Neural progenitor cell (in vitro differentiated cells): ENCODE measurements at regions not wholly inside any gene's neighbourhood (a gene's known extent, or its start where the extent isn't known, plus 50 kb on each side); places are given as distances from the start of the nearest gene placed in this dataset.

Experiments
- DNase-seq: peaks from one replicate; pipeline ENCODE4 v3.0.0-alpha.2; 2016; ENCODE audit warnings: low spot score
- H2AFZ ChIP-seq: fragments of 200-600 bp; sonication (generic); replicated peaks from 2 replicates; pipeline ENCODE4 v1.6.1; 2016; ENCODE audit warnings: antibody characterized with exemption
- H3F3A ChIP-seq: fragments of 200-600 bp; sonication (generic); 2 replicates; pipeline ENCODE4 v1.6.1; 2016; ENCODE audit warnings: antibody characterized with exemption, low read depth
- H3K27ac ChIP-seq: fragments of 200-600 bp; sonication (generic); 2 replicates; pipeline ENCODE4 v1.5.1; 2016; ENCODE audit warnings: mild to moderate bottlenecking
- H3K27me3 ChIP-seq: fragments of 200-600 bp; sonication (generic); 2 replicates; pipeline ENCODE4 v1.6.1; 2016; ENCODE audit warnings: mild to moderate bottlenecking, moderate library complexity
- H3K36me3 ChIP-seq: fragments of 200-600 bp; sonication (generic); 2 replicates; pipeline ENCODE4 v1.5.1; 2016
- H3K4me1 ChIP-seq: fragments of 200-600 bp; sonication (generic); 2 replicates; pipeline ENCODE4 v1.6.1; 2016; ENCODE audit warnings: mixed run types
- H3K4me2 ChIP-seq: fragments of 200-600 bp; sonication (generic); 2 replicates; pipeline ENCODE4 v1.6.1; 2016
- H3K4me3 ChIP-seq: fragments of 200-600 bp; sonication (generic); 2 replicates; pipeline ENCODE4 v1.5.1; 2016
- H3K79me2 ChIP-seq: fragments of 200-600 bp; sonication (generic); 2 replicates; pipeline ENCODE4 v1.6.1; 2016; ENCODE audit warnings: low read depth
- H3K9ac ChIP-seq: fragments of 200-600 bp; sonication (generic); 2 replicates; pipeline ENCODE4 v1.6.1; 2016
- H3K9me3 ChIP-seq: fragments of 200-600 bp; sonication (generic); 2 replicates; pipeline ENCODE4 v1.5.1; 2016; ENCODE audit warnings: low read depth
- H4K20me1 ChIP-seq: fragments of 200-600 bp; sonication (generic); 2 replicates; pipeline ENCODE4 v1.6.1; 2016; ENCODE audit warnings: low read depth
- H3K27ac Mint-ChIP-seq: 3 replicates; pipeline ENCODE4 v1.8.0; 2021; ENCODE audit warnings: mixed read lengths
- H3K27me3 Mint-ChIP-seq: 2 replicates; pipeline ENCODE4 v1.8.0; 2022; ENCODE audit warnings: low read depth, mild to moderate bottlenecking, inconsistent platforms, moderate library complexity, mixed read lengths; ENCODE audit not compliant: insufficient read depth
- H3K36me3 Mint-ChIP-seq: 3 replicates; pipeline ENCODE4 v1.8.0; 2021; ENCODE audit warnings: mixed read lengths
- H3K4me1 Mint-ChIP-seq: 3 replicates; pipeline ENCODE4 v1.8.0; 2021; ENCODE audit warnings: mixed read lengths
- H3K4me3 Mint-ChIP-seq: 3 replicates; pipeline ENCODE4 v1.8.0; 2021; ENCODE audit warnings: mild to moderate bottlenecking, moderate library complexity, mixed read lengths
- H3K9me3 Mint-ChIP-seq: 3 replicates; pipeline ENCODE4 v1.8.0; 2020; ENCODE audit warnings: mixed read lengths
- CTCF ChIP-seq: fragments of 200-600 bp; sonication (generic); IDR thresholded peaks from 2 replicates; pipeline ENCODE4 v1.5.1; 2017; ENCODE audit warnings: antibody characterized with exemption, mild to moderate bottlenecking
- EZH2 ChIP-seq: fragments of 200-600 bp; sonication (generic); IDR thresholded peaks from 2 replicates; pipeline ENCODE4 v1.6.1; 2017; ENCODE audit warnings: antibody characterized with exemption, mild to moderate bottlenecking, moderate library complexity
- EZH2phosphoT487 ChIP-seq: fragments of 200-600 bp; sonication (generic); IDR thresholded peaks from 2 replicates; pipeline ENCODE4 v1.6.1; 2017; ENCODE audit warnings: antibody characterized with exemption

- H3K9me3 ChIP-seq: no peaks in the 10 kb centered on the region
- no peak overlapping the region for H3K4me2 ChIP-seq
- Mint-ChIP-seq H3K27me3 (no peaks in the 10 kb centered on the region), H3K4me3 (no peak overlapping the region), H3K27ac (no peak overlapping the region), H3K36me3 (peaks cover 2% of the 10 kb centered on the region), H3K4me1 (no peaks in the 10 kb centered on the region), H3K9me3 (peaks cover 9% of the 10 kb centered on the region)
- no peaks in the 10 kb centered on the region for H3K4me1 ChIP-seq
- H3K27ac ChIP-seq: no peak overlapping the region
- H4K20me1 ChIP-seq: no peaks in the 10 kb centered on the region
- H3K9ac ChIP-seq: no peak overlapping the region
- TF ChIP-seq CTCF (no peak), EZH2 (no peak), EZH2phosphoT487 (no peak)
- no peak for DNase-seq
- no peaks in the 10 kb centered on the region for H3K36me3 ChIP-seq
- H3F3A ChIP-seq: no peaks in the 10 kb centered on the region
- H3K79me2 ChIP-seq: no peaks in the 10 kb centered on the region
- H3K4me3 ChIP-seq: no peak overlapping the region
- no peak overlapping the region for H2AFZ ChIP-seq
- H3K27me3 ChIP-seq: no peaks in the 10 kb centered on the region
Measured at GRCh38 chr6:112752791-112753190, 405.7 kb downstream of the RFPL4B start.

DNA sequence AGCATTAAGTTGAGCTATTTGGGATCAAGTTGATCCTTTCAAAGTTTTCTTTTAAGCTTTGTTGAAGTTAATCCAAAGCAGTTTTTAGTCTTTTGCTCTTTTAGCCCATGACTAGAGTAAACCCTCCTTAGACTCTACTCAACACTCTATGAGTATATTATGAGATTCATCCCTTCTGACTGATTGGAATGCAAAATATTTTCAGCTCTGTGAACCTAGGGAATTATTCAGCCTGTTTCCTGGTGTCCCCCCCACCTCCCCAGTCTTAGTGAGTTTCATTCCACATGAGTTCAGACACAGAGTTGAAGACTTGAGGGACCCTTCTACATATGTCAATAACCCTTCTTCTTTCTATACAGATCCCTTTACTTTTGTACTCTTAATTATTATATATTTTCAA is 413.7 kb downstream of the RFPL4B start:
- H3K27ac ChIP-seq: no peak overlapping the region
- no peak for TF ChIP-seq CTCF
- no peak for TF ChIP-seq EZH2
- no peak for TF ChIP-seq EZH2phosphoT487
- DNase-seq: no peak
- H4K20me1 ChIP-seq: no peaks in the 10 kb centered on the region
- no peaks in the 10 kb centered on the region for H3K36me3 ChIP-seq
- no peaks in the 10 kb centered on the region for H3K27me3 ChIP-seq
- Mint-ChIP-seq H3K27me3 (no peaks in the 10 kb centered on the region), H3K9me3 (peaks cover 22% of the 10 kb centered on the region), H3K4me3 (no peak overlapping the region), H3K27ac (no peak overlapping the region), H3K4me1 (peaks cover 5% of the 10 kb centered on the region), H3K36me3 (peaks cover 5% of the 10 kb centered on the region)
- no peak overlapping the region for H3K9ac ChIP-seq
- no peaks in the 10 kb centered on the region for H3K79me2 ChIP-seq
- no peak overlapping the region for H2AFZ ChIP-seq
- H3K4me1 ChIP-seq: peaks cover 14% of the 10 kb centered on the region
- peaks cover 7% of the 10 kb centered on the region for H3K9me3 ChIP-seq
- no peak overlapping the region for H3K4me3 ChIP-seq
- H3K4me2 ChIP-seq: no peak overlapping the region
- H3F3A ChIP-seq: no peaks in the 10 kb centered on the region

- Mint-ChIP-seq H3K27ac (peak overlapping the region; percentile 60), H3K36me3 (peaks cover 6% of the 10 kb centered on the region), H3K9me3 (peaks cover 20% of the 10 kb centered on the region), H3K4me3 (no peak overlapping the region), H3K4me1 (peaks cover 5% of the 10 kb centered on the region), H3K27me3 (no peaks in the 10 kb centered on the region)
- no peak overlapping the region for H2AFZ ChIP-seq
- no peaks in the 10 kb centered on the region for H4K20me1 ChIP-seq
- H3K9me3 ChIP-seq: peaks cover 7% of the 10 kb centered on the region
- H3K4me2 ChIP-seq: peak overlapping the region; percentile 36
- no peaks in the 10 kb centered on the region for H3K36me3 ChIP-seq
- no peak overlapping the region for H3K9ac ChIP-seq
- H3K27me3 ChIP-seq: no peaks in the 10 kb centered on the region
- H3K27ac ChIP-seq: peak overlapping the region; percentile 23
- no peak overlapping the region for H3K4me3 ChIP-seq
- H3F3A ChIP-seq: no peaks in the 10 kb centered on the region
- no peaks in the 10 kb centered on the region for H3K79me2 ChIP-seq
- H3K4me1 ChIP-seq: peaks cover 14% of the 10 kb centered on the region
- DNase-seq: peak; percentile 37
- TF ChIP-seq EZH2: no peak
- TF ChIP-seq EZH2phosphoT487: no peak
- no peak for TF ChIP-seq CTCF
Measured at GRCh38 chr6:112761740-112762139, 414.6 kb downstream of the RFPL4B start.
